ENCODE measurements at regions not wholly inside any gene's neighbourhood (a gene's known extent, or its start where the extent isn't known, plus 50 kb on each side); places are given as distances from the start of the nearest gene placed in this dataset.

- TF ChIP-seq IRF4 (IDR thresholded peaks at IDR 0.05; ENCODE audit: low read depth, low read length) (no peak), CTCF (IDR thresholded peaks at IDR 0.05 in 2 of 3, conservative IDR thresholded peaks at IDR 0.05 in 1 of 3; ENCODE audit: control insufficient read depth in 2 of 3, extremely low read depth in 1 of 3, insufficient read depth in 1 of 3, low read depth in 3 of 3, low read length in 3 of 3) (no peak), POLR2A (IDR thresholded peaks at IDR 0.05; ENCODE audit: low read depth, low read length) (no peak), CHD2 (IDR thresholded peaks at IDR 0.05; ENCODE audit: borderline replicate concordance, low read depth, low read length) (no peak), POLR2AphosphoS2 (IDR thresholded peaks at IDR 0.05; ENCODE audit: low read depth, low read length) (no peak)
Measured at GRCh38 chr1:82778612-82779011, 977.9 kb downstream of the ADGRL2 start.
